ENCODE measurements at regions not wholly inside any gene's neighbourhood (a gene's known extent, or its start where the extent isn't known, plus 50 kb on each side); places are given as distances from the start of the nearest gene placed in this dataset.

GRCh38 chr1:185672719-185673360 lies 61.4 kb upstream of the HMCN1 start:
- Histone ChIP-seq H3K27me3 (no peaks in the 10 kb centered on the region), H3K9me3 (no peaks in the 10 kb centered on the region), H3K4me3 (no peak overlapping the region), H3K4me1 (peaks cover 0 to 10% (median 0%) of the 10 kb centered on the region in 4 donors), H3K36me3 (no peaks in the 10 kb centered on the region), H3K27ac (no peak overlapping the region)
- TF ChIP-seq CTCF (IDR thresholded peaks at IDR 0.05) (no peak), POLR2A (IDR thresholded peaks at IDR 0.05) (no peak), EP300 (IDR thresholded peaks at IDR 0.05) (peak; percentile 24 to 51)
- peak in 1 of 2 donors; percentile 31 for DNase-seq (ENCODE audit: low spot score in 2 of 2)
- 68 to 71% methylated on average over 3 of the region's 3 CpGs for WGBS, 2 donors

GRCh38 chr1:185670187-185670627 lies 64.0 kb upstream of the HMCN1 start:
- DNase-seq (ENCODE audit: low spot score in 2 of 2), result peak in 1 of 2 donors; percentile 45
- Histone ChIP-seq H3K27ac (no peak overlapping the region), H3K4me3 (no peak overlapping the region), H3K27me3 (no peaks in the 10 kb centered on the region), H3K36me3 (no peaks in the 10 kb centered on the region), H3K9me3 (no peaks in the 10 kb centered on the region), H3K4me1 (peaks cover 0 to 10% (median 0%) of the 10 kb centered on the region in 4 donors)
- WGBS, 2 donors, result 22 to 23% methylated on average over 6 of the region's 6 CpGs
- TF ChIP-seq EP300 (IDR thresholded peaks at IDR 0.05), result no peak
- peak in 4 of 5 experiments; percentile 34 to 61 (median 48) for TF ChIP-seq CTCF (IDR thresholded peaks at IDR 0.05)

- TF ChIP-seq POLR2A (IDR thresholded peaks at IDR 0.05), result no peak
- no peak for TF ChIP-seq EP300 (IDR thresholded peaks at IDR 0.05)
- Histone ChIP-seq H3K4me3 (no peak overlapping the region), H3K4me1 (peaks cover 0 to 7% (median 0%) of the 10 kb centered on the region in 4 donors), H3K27ac (no peak overlapping the region), H3K27me3 (no peaks in the 10 kb centered on the region), H3K9me3 (no peaks in the 10 kb centered on the region), H3K36me3 (no peaks in the 10 kb centered on the region)
- DNase-seq (ENCODE audit: low spot score in 2 of 2), result no peak
Observed at GRCh38 chr1:185668013-185668412, 66.2 kb upstream of the HMCN1 start.

- TF ChIP-seq POLR2A (IDR thresholded peaks at IDR 0.05), result no peak
- no peak for TF ChIP-seq EP300 (IDR thresholded peaks at IDR 0.05)
- no peak for TF ChIP-seq CTCF (IDR thresholded peaks at IDR 0.05)
- Histone ChIP-seq H3K9me3 (no peaks in the 10 kb centered on the region), H3K27ac (no peak overlapping the region), H3K36me3 (no peaks in the 10 kb centered on the region), H3K4me3 (no peak overlapping the region), H3K4me1 (peaks cover 0 to 7% (median 0%) of the 10 kb centered on the region in 4 donors), H3K27me3 (no peaks in the 10 kb centered on the region)
- 90 to 98% methylated on average over 2 of the region's 2 CpGs for WGBS, 2 donors
- no peak for DNase-seq (ENCODE audit: low spot score in 2 of 2)
Observed at GRCh38 chr1:185666582-185666981, 67.6 kb upstream of the HMCN1 start.

GRCh38 chr1:185663771-185664296 lies 70.4 kb upstream of the HMCN1 start:
- DNase-seq (ENCODE audit: low spot score in 2 of 2), result no peak
- no peak overlapping the region for H3K4me3 ChIP-seq
- no peaks in the 10 kb centered on the region for H3K9me3 ChIP-seq
- 28 to 49% methylated on average over 1 of the region's 1 CpG for WGBS, 2 donors
- no peaks in the 10 kb centered on the region for H3K36me3 ChIP-seq
- no peaks in the 10 kb centered on the region for H3K4me1 ChIP-seq
- TF ChIP-seq EP300 (IDR thresholded peaks at IDR 0.05) (no peak), POLR2A (IDR thresholded peaks at IDR 0.05) (no peak), CTCF (IDR thresholded peaks at IDR 0.05) (no peak)
- H3K27me3 ChIP-seq, result no peaks in the 10 kb centered on the region
- H3K27ac ChIP-seq, result no peak overlapping the region

Measured in tibial nerve (tissue), 4 donors.